ENCODE measurements at regions not wholly inside any gene's neighbourhood (a gene's known extent, or its start where the extent isn't known, plus 50 kb on each side); places are given as distances from the start of the nearest gene placed in this dataset.

- no peak overlapping the region for H2AFZ ChIP-seq (ENCODE audit: low read depth, low read length)
- no peaks in the 10 kb centered on the region for H3K27me3 ChIP-seq (ENCODE audit: insufficient read depth, low read depth, low read length)
- no peaks in the 10 kb centered on the region for H4K20me1 ChIP-seq (ENCODE audit: insufficient read depth)
- no peaks in the 10 kb centered on the region for H3K9me2 ChIP-seq (ENCODE audit: insufficient read depth, low read length)
- H3K9me3 ChIP-seq (ENCODE audit: low read length) = no peaks in the 10 kb centered on the region
- H3F3A ChIP-seq (ENCODE audit: insufficient read depth, low read length, poor library complexity, severe bottlenecking) = no peaks in the 10 kb centered on the region
- no peak overlapping the region for H3K9ac ChIP-seq (ENCODE audit: low read length)
- H3K4me2 ChIP-seq (ENCODE audit: low read length) = no peak overlapping the region
- no peak overlapping the region for H3K27ac ChIP-seq (ENCODE audit: low read length)
- no peak overlapping the region for H3K4me3 ChIP-seq (ENCODE audit: low read length)
- H3K36me3 ChIP-seq (ENCODE audit: insufficient read depth, low read length) = no peaks in the 10 kb centered on the region
- H3K79me2 ChIP-seq (replicated peaks; ENCODE audit: insufficient read depth, low read length) = no peaks in the 10 kb centered on the region
- TF ChIP-seq EZH2 (IDR thresholded peaks at IDR 0.05; ENCODE audit: borderline replicate concordance, insufficient read depth, low read length, poor library complexity, severe bottlenecking) = no peak
These were observed 267.7 kb downstream of the GADD45G start for GRCh38 chr9:89872426-89872912.

GRCh38 chr9:89872913-89873707 is 268.3 kb downstream of the GADD45G start:
- no peak overlapping the region for H3K9ac ChIP-seq (ENCODE audit: low read length)
- no peaks in the 10 kb centered on the region for H3K9me2 ChIP-seq (ENCODE audit: insufficient read depth, low read length)
- H2AFZ ChIP-seq (ENCODE audit: low read depth, low read length) = no peak overlapping the region
- no peak overlapping the region for H3K4me2 ChIP-seq (ENCODE audit: low read length)
- no peaks in the 10 kb centered on the region for H3K9me3 ChIP-seq (ENCODE audit: low read length)
- no peaks in the 10 kb centered on the region for H3K27me3 ChIP-seq (ENCODE audit: insufficient read depth, low read depth, low read length)
- no peak overlapping the region for H3K27ac ChIP-seq (ENCODE audit: low read length)
- H3K36me3 ChIP-seq (ENCODE audit: insufficient read depth, low read length) = no peaks in the 10 kb centered on the region
- no peaks in the 10 kb centered on the region for H3K79me2 ChIP-seq (replicated peaks; ENCODE audit: insufficient read depth, low read length)
- no peak for TF ChIP-seq EZH2 (IDR thresholded peaks at IDR 0.05; ENCODE audit: borderline replicate concordance, insufficient read depth, low read length, poor library complexity, severe bottlenecking)
- TF ChIP-seq MXI1 (conservative IDR thresholded peaks at IDR 0.05; ENCODE audit: poor library complexity, severe bottlenecking) = no peak
- TF ChIP-seq TAF1 (IDR thresholded peaks at IDR 0.05; ENCODE audit: low read depth) = no peak
- no peak for TF ChIP-seq RAD21 (conservative IDR thresholded peaks at IDR 0.05)
- TF ChIP-seq POLR2AphosphoS5 (IDR thresholded peaks at IDR 0.05) = no peak
- no peak for TF ChIP-seq REST (IDR thresholded peaks at IDR 0.05; ENCODE audit: borderline replicate concordance)
- TF ChIP-seq EP300 (conservative IDR thresholded peaks at IDR 0.05; ENCODE audit: poor library complexity, severe bottlenecking) = no peak
- no peak for TF ChIP-seq SMC3 (conservative IDR thresholded peaks at IDR 0.05; ENCODE audit: poor library complexity)
- TF ChIP-seq CTCF (IDR thresholded peaks at IDR 0.05; ENCODE audit: poor library complexity, severe bottlenecking) = no peak
- H4K20me1 ChIP-seq (ENCODE audit: insufficient read depth) = no peaks in the 10 kb centered on the region
- no peak overlapping the region for H3K4me3 ChIP-seq (ENCODE audit: low read length)
- no peaks in the 10 kb centered on the region for H3F3A ChIP-seq (ENCODE audit: insufficient read depth, low read length, poor library complexity, severe bottlenecking)
